ENCODE measurements at regions not wholly inside any gene's neighbourhood (a gene's known extent, or its start where the extent isn't known, plus 50 kb on each side); places are given as distances from the start of the nearest gene placed in this dataset.

GRCh38 chr22:47818496-47818895 is 1056.0 kb downstream of the TBC1D22A start:
- DNase-seq = no peak

GRCh38 chr22:47817380-47817779 is 1054.9 kb downstream of the TBC1D22A start:
- DNase-seq = no peak

GRCh38 chr22:47816863-47817210 is 1054.4 kb downstream of the TBC1D22A start:
- DNase-seq = no peak

- DNase-seq = no peak
Observed at GRCh38 chr22:47816121-47816862, 1053.8 kb downstream of the TBC1D22A start.

- DNase-seq = no peak
Observed at GRCh38 chr22:47814474-47814873, 1052.0 kb downstream of the TBC1D22A start.

GRCh38 chr22:47813661-47814060 is 1051.2 kb downstream of the TBC1D22A start:
- no peak for DNase-seq

- no peak for DNase-seq
Observed at GRCh38 chr22:47811971-47812370, 1049.5 kb downstream of the TBC1D22A start.

GRCh38 chr22:47810505-47811500 is 1048.4 kb downstream of the TBC1D22A start:
- DNase-seq = no peak

GRCh38 chr22:47808886-47809620 is 1046.6 kb downstream of the TBC1D22A start:
- no peak for DNase-seq

GRCh38 chr22:47808236-47808635 is 1045.8 kb downstream of the TBC1D22A start:
- no peak for DNase-seq

- no peak for DNase-seq
Observed at GRCh38 chr22:47807506-47807905, 1045.1 kb downstream of the TBC1D22A start.

GRCh38 chr22:47806894-47807293 is 1044.4 kb downstream of the TBC1D22A start:
- no peak for DNase-seq

- no peak for DNase-seq
Observed at GRCh38 chr22:47805394-47805935, 1043.0 kb downstream of the TBC1D22A start.

- DNase-seq = no peak
Observed at GRCh38 chr22:47804281-47804680, 1041.8 kb downstream of the TBC1D22A start.

GRCh38 chr22:47802421-47802820 is 1040.0 kb downstream of the TBC1D22A start:
- DNase-seq = no peak

- DNase-seq = no peak
Observed at GRCh38 chr22:47801541-47802245, 1039.2 kb downstream of the TBC1D22A start.

GRCh38 chr22:47798229-47798628 is 1035.8 kb downstream of the TBC1D22A start:
- no peak for DNase-seq

GRCh38 chr22:47797342-47797945 is 1035.0 kb downstream of the TBC1D22A start:
- DNase-seq = no peak

- no peak for DNase-seq
Observed at GRCh38 chr22:47796128-47796908, 1033.9 kb downstream of the TBC1D22A start.

Data from hypothalamus (tissue), 51 donors.